HG03575 (cell line): ENCODE measurements at regions not wholly inside any gene's neighbourhood (a gene's known extent, or its start where the extent isn't known, plus 50 kb on each side); places are given as distances from the start of the nearest gene placed in this dataset.
"Not testable (repeated sequence)": the region's sequence is repeated elsewhere in the genome, so short reads cannot be mapped to it uniquely, and the experiment has no call there.

ENCODE experiments used
- ATAC-seq: cut with Tn5 transposase; IDR thresholded peaks from one replicate; pipeline ENCODE4 v1.9.1; 2021; ENCODE audit not compliant: unreplicated experiment, insufficient number of reproducible peaks, low FRiP score; ENCODE audit errors: extremely low read depth

DNA sequence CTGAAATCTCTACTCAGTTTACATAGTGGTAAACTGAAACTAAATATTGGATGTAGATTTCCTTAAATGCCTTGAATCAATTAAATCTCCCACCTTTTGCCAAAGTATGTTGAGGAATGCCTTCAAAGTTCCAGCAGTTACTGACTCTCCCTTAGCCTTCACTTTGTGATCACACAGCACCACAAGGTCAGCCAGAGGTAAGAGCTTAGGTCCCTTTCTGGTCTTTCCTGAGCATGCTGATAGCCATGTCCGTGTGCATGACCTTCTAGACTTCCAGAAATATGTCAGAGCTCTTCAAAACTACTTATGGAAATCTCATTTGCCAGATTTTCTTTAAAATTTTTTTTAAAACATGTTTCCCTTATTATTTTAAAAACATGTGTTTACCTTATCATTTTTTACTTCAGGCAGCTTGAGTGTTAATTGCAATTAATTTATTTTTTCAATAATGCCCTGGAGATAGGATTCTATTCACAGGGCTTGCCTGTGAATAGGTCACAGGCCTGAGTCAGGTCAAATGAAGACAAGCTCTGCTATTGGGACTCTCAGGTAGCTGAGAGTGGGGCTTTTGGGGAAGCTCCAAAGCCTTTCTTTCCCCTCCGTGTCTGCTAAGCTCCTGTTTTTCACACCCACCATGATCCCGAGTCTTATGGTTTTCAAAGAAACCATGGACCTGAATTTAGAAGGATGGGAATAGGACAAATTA is 220.5 kb downstream of the CXCL12 start:
- ATAC-seq: no peak

DNA sequence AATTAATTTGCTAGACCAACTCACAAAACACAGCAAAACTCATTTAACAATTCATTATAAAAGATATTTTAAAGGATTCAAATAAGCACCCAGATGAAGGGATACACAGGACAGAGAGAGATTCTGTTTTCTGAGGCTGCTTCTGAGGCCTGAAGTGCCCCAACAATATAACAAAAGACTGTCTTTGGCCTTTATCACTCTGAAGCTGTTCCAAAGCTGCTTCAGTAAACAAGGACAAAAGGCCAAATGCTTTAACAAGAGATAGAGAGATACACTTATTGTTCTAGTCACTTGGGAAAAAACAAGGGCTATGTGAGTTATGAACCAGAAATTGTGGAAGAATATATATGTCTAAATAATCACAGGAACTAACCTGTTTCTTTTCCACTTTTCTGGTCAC is 223.7 kb downstream of the CXCL12 start:
- ATAC-seq: no peak

DNA sequence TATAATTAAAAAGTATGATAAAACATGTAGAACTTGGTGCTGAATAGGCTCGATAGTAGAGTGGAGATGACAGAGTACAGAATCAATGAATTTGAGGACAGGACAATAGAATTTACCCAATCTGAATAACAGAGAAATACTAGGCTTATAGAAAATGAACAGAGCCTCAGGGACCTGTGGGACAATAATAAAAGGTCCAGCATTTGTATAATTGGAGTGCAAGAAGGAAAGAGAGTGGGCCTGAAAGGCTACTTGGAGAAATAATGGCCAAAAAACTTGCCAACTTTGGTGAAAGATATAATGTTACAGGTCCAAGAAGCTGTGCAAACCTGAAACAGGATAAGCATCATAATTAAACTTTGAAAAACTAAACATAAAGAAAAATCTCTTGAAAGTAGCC is 227.3 kb downstream of the CXCL12 start:
- no peak for ATAC-seq

DNA sequence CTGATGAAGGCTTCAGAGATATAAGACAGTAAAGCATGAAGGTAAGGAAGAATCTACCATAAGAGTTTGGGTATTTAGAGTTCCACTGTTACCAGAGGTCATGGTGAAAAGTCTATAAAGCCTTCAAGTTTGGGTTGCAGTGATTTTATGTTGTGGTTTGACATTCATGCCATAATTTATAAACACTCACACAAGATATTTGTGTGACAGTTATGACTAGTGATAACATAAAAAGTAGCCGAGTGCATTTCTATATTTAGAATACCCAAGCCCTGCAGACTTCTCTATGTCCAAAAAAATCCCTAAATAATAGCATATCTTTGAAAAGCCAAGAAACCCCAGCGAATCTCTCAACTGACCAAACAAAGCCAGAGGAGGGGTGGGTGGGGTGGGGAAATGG is 229.9 kb downstream of the CXCL12 start:
- no peak for ATAC-seq

DNA sequence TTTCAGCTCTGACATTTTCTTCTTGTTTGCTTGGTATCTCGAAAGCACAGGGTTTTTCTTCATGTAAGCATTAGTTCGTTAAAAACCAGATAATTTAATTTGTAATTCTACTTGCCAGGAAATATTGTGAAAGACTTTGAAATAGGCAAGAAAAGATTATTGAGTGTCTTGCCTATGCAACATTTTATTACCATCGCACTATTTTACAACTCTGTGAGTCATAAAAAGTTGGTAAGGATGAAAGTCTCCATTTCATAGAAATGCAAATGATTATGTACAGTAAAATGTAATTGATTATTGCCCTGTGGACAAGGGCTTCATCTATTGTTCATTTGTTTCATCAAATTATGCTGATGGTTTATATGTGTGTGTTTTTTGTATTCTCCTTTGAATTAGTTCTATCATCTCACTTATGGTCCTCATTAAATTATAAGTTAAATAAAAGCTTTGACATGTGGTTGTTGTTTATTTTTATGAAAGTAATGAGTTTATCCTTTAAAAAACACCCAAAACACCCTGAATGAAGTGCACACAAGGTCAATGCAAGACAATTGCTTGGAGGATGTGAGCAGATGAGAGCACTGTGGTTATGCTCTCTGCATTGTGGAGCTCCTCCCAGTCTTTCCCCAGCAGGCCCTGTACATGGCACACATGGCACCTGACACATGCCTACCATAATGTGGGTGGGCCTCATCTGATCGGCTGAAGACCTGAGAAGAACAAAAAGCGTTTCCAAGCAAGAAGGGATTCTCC is 230.8 kb downstream of the CXCL12 start:
- no peak for ATAC-seq

DNA sequence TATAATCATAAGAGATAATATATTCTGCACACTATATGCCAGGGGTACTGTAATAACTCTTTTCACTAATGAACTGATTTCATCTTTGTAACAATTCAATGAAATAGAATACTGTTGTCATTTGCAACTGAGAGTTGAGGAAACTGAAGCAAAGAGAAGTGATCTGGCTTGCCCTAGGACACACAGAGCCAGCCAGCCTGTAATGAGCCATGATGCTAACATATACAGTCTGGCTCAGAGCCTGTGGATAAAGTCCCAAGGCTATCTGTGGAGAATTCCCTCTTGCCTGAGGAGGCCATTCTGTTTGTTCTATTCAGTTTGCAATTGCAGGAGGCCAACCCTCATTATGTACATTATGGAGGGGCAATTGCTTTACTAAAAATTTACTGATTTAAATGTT is 241.3 kb downstream of the CXCL12 start:
- no peak for ATAC-seq

DNA sequence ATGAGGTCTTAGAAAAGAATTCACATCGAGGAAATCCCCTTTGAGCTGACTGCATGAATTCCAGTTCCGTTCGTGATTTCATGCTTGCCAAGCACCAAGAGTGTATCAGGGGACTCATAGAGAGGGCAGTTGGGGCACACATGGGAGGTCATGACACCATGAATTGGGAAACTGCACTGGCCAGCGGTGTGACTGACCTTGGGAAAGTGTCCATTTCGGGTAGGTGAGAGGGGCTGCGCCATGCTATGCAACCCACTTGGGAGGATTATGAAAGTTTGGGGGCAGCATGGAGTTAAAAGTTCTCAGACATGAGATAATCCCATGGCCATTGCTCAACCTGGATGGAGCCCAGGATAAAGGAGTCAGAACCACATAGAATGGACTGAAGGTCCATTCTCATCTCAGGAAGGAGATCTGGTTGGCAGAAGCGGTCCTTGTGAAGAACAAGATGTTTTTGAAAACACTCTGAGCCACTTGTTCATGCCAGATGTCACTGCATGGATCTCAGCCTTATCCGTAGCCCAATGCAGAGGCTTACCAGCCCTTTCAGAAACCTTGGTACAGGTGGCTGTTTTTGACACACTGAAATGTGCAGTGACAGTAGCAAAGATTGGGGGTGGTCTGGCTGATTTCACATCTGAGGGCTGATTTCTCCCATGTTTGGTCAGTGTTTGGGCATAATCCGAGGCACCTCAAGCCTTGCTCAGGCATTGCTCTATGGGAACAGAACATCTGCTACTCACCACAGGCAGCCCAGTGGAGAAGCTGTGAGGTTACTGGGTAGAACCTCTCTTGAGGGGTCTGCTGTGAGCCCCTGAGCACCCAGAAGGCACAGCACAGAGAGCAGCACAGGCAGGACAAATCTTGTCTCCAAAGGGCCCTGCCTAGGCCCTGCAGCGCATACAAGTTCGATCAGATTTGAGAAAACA is 252.3 kb downstream of the CXCL12 start:
- ATAC-seq: no peak

DNA sequence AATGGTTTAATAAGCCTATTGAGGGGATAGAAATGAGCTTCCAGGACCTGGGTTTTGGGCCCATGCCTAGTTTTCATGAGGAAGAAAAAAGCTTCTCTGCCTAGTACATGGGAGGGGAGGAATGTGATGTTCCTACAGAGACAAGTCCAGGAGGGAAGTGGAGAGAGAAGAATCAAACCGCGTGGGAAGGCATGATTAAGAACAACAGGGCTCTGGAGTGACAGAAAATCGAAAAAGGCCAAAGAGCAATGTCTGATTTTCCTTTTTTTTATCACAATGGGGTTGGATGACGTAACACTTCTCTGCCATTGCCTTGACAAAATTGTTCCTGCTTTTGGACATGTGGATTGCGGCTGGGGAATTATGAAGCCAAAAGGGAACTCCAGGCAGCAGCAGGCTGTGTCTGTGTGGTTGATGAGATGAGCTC is 258.6 kb downstream of the CXCL12 start:
- ATAC-seq: no peak

DNA sequence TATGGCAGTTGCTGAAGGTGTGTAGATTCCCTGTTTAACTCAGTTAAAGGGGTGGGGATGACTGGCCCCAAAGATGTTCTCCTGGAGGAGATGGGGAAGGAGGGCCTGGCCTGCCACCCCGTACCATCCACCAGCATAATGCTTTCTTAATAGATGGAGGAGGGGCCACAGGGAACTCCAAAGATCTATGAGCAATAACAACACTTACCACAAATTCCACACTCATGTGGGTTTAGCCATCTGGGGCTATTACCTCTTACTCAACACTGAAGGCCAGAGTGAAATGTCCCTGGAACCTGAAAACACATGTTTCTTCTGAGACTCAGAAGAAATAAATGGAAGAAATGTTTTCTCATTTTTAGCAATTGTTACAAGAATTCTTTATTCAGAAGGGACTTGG is 259.0 kb downstream of the CXCL12 start:
- ATAC-seq: no peak

DNA sequence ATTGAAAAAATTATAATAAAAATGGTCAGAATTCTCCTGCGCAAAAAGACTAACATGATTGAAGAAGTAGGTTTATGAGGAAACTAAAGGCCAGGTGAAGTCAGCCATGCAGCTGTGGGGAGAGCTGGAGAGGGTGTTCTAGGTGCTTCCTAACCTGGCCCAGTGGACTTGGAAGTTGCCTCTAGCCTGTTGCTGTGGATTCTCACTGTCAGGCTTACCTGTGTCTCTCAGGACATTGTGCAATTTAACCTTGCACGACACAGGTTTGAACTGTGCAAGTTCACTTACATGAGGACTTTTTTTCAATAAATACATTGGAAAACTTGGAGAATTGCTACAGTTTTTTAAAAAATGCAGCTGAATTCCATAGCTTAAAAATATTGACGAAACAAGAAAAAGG is 266.4 kb downstream of the CXCL12 start:
- ATAC-seq: no peak

DNA sequence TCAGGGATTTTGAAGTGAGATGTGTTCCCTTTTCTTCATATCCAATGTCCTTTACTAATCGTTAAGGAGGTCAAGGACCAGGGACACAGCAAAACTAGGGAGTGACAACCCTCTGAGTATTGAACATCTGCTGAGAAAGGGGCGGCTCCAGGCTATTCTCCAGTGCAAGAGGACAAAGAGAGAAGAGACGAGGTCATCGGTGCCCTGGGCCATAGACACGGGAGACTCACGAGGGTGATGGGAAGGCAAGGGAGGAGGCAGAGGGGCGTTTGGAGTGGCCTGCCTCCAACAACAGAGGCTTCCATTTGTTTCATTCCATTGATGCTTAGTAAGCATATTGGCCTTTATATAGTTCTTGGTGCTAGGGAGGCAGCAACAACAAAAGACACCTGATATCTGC is 268.4 kb downstream of the CXCL12 start:
- ATAC-seq: no peak

DNA sequence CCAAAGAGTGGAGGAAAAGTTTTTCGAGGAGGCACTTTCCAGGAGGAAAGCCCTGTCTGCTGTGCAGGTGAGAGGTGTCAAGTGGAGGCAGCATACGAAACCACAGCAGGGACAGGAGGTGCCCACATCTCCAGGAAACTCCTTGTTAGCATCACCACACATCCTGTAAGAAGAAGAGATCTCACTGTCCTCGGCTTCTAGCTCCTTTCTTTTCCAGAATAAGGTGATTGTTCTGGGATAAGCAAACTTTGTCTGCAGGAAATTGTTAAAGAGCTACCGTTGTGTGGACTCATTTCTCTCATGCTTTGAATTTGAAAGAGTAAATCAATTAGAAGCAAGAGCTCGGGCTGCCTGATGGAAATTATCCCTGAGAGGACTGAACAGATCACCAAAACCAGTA is 269.4 kb downstream of the CXCL12 start:
- no peak for ATAC-seq

DNA sequence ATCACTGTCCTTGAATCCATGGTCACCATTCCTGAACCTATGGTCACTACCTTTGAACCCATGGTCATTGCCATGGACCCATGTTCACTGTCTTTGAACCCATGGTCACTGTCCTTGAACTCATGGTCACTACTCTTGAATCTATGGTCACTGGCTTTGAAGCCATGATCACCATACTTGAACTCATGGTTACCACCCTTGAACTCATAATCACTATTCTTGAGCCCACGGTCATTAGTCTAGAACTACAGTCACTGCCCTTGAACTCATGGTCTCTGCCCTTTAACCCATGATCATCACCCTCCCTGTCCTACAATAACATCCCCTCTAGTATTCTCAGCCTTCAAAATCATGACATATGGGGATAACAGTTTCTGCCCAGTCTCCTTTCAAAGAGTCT is 270.5 kb downstream of the CXCL12 start:
- ATAC-seq: no peak

DNA sequence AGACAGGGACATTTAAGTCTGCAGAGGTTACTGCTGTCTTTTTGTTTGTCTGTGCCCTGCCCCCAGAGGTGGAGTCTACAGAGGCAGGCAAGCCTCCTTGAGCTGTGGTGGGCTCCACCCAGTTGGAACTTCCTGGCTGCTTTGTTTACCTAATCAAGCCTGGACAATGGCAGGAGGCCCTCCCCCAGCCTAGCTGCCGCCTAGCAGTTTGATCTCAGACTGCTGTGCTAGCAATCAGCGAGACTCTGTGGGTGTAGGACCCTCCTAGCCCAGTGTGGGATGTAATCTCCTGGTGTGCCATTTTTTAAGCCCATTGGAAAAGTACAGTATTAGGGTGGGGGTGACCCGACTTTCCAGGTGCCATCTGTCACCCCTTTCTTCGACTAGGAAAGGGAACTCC is 272.6 kb downstream of the CXCL12 start:
- ATAC-seq: not testable (repeated sequence)

DNA sequence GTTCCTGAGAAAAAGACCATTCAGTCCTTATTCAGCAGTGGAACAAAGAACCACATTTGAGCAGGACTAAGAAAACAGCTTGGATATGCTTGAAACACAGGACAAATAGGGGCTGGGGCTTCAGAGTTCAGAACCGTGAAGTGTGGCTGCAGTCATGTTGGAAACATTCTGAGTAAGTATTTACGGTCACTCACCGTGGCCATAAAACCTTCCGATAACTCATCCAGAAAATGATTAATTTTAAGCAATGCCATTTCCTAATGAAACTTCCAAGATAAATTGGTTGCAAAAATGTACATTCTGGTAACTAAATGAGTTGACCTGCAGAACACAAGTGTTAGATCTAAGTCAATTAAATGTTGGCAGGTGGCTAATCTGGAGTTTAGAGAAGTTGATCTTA is 279.2 kb downstream of the CXCL12 start:
- ATAC-seq: no peak

DNA sequence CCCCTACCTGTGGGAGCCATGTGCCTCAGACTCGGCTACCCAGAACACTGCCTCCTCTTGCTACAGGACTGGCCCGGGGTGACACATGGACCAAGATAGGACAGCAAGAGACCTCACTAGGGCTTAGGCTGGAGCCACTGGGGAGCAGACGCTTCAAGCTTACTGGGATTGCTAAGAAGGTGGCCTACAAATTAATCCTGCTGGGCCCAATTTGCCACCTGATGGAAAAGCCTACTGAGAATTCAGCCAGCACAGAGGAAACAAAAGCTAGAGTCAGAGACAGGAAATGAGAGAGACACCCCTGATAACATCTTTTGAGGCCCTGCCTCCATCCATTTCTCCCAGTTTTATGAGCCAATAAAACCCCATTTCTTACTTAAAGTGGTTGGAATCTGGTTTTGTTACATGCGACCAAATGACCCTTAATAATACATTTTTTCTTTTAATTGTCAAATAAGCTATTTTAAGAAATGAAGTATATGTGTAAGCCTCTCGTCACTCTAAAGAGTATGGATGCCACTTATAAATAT is 282.1 kb downstream of the CXCL12 start:
- no peak for ATAC-seq

DNA sequence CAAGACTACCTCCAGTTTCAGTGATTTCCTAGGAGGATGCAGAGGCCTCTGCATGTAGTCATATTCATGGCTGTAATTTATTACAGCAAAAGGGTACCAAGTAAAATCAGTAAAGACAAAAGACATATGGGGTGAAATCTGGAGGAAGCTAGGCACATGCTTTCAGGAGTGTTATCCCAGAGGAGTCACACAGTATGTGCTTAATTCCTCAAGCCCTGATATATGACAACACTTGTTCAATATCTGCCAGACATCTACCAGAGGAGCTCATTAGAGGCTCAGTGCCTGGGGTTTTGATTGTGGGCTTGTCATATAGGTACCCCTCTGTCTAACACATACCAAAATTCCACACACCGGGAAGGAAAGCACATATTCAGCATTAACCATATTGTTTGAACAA is 283.8 kb downstream of the CXCL12 start:
- ATAC-seq: no peak

DNA sequence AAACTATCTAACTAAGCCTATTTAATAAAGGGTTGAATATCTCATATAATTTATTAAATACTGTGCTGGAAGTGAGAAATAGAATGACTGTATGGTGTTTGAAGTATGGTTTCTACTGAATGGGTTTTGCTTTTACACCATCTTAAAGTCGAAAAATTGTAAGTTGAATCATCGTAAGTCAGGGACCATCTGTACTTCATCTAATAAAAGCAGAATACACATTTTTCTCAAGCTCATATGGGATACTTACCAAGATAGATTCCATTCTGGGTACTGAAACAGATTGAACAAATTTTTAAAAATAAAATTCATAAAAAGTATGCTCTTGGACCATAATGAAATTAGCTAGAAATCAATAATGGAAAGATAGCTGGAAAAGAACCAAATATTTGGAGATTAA is 285.4 kb downstream of the CXCL12 start:
- no peak for ATAC-seq

DNA sequence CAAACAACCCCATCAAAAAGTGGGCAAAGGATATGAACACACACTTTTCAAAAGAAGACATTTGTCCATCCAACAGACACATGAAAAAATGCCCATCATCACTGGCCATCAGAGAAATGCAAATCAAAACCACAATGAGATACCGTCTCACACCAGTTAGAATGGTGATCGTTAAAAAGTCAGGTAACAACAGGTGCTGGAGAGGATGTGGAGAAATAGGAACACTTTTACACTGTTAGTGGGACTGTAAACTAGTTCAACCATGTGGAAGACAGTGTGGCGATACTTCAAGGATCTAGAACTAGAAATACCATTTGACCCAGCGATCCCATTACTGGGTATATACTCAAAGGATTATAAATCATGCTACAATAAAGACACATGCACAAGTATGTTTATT is 288.7 kb downstream of the CXCL12 start:
- ATAC-seq: not testable (repeated sequence)
